Inferior parietal cortex (tissue), 1 donor: ENCODE measurements at regions not wholly inside any gene's neighbourhood (a gene's known extent, or its start where the extent isn't known, plus 50 kb on each side); places are given as distances from the start of the nearest gene placed in this dataset.
"Not testable (repeated sequence)": the region's sequence is repeated elsewhere in the genome, so short reads cannot be mapped to it uniquely, and the experiment has no call there.

Experiments
- DNase-seq: peaks from one replicate; pipeline ENCODE4 v3.0.0-alpha.2; 2016; ENCODE audit errors: extremely low spot score

DNA sequence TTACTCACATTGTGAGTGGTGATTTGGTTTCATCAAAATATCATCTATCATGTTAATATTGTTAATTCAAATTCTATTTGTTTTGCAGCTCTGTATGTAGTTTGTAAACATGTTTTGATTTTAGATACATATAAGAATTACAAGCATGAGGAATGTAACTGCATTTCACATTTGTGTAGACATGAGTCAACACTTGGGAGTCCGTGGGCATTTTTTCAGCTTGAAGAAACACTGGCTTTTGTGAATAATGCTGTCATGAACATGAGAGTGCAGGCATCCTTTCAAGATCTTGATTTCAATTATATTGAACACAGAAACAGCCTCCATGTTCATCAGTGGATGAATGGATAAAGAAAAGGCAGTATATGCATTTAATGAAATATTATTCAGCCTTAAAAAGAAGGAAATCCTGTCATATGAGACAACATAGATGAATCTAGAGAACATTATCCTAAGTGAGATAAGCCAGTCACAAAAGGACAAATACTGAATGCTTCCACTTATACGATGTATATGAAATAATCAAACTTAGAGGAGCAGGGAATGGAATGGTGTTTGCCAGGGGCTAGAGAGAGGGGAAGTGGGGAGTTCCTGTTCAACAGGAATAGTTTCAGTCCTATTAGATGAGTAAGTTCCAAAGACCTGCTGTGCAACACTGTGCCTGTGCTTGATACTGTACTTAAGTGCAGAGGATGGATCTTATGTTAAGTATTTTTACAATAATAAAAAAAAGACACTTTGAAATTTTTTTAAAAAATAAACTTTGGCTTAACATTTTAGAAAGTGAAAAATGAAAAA is 194.9 kb downstream of the LRATD1 start:
- no peak for DNase-seq

GRCh38 chr2:14828223-14828622 is 195.7 kb downstream of the LRATD1 start:
- no peak for DNase-seq

GRCh38 chr2:14828968-14829367 is 196.5 kb downstream of the LRATD1 start:
- no peak for DNase-seq

GRCh38 chr2:14831458-14831857 is 198.9 kb downstream of the LRATD1 start:
- no peak for DNase-seq

- no peak for DNase-seq
Measured at GRCh38 chr2:14843507-14844204, 211.1 kb downstream of the LRATD1 start.

DNA sequence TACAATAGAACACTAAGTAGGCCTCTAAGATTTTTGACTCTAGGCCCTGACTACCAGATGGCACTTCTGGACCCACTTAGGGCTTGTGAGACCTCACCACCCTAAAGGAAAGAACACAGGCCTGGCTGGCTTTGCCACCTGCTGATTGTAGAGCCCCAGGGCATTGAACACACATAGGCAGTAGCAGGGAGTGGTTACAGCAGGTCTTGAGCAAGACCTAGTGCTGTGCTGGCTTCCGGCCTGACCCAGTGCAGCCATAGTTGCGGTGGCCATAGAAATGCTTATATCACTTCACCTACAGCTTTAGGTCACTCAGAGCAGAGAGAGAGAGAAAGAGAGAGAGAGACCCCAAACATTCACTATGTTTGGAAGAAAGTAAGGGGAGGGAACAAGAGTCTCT is 223.2 kb downstream of the LRATD1 start:
- DNase-seq = no peak

GRCh38 chr2:14861181-14861580 is 228.7 kb downstream of the LRATD1 start:
- DNase-seq = no peak

GRCh38 chr2:14866736-14867352 is 234.3 kb downstream of the LRATD1 start:
- no peak for DNase-seq

- DNase-seq = no peak
Measured at GRCh38 chr2:14867853-14868252, 235.3 kb downstream of the LRATD1 start.

DNA sequence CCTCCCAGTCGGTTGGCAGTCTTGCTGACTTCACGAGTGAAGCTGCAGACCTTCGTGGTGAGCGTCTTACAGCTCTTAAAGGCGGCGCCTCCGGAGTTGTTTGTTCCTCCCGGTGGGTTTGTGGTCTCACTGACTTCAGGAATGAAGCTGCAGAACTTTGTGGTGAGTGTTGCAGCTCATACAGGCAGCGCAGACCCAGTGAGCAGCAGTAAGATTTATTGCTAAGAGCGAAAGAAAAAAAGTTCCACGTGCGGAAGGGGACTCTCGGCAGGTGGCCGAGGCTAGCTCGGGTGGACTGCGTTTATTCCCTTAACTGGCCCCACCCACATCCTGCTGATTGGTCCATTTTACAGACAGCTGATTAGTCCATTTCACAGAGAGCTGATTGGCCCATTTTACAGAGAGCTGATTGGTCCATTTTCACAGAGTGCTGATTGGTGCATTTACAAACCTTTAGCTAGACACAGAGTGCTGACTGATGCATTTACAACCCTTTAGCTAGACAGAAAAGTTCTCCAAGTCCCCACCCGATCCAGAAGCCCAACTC is 240.3 kb downstream of the LRATD1 start:
- no peak for DNase-seq

- DNase-seq = no peak
Measured at GRCh38 chr2:14881651-14882327, 249.3 kb downstream of the LRATD1 start.

- DNase-seq = no peak
Measured at GRCh38 chr2:14884651-14885050, 252.1 kb downstream of the LRATD1 start.

DNA sequence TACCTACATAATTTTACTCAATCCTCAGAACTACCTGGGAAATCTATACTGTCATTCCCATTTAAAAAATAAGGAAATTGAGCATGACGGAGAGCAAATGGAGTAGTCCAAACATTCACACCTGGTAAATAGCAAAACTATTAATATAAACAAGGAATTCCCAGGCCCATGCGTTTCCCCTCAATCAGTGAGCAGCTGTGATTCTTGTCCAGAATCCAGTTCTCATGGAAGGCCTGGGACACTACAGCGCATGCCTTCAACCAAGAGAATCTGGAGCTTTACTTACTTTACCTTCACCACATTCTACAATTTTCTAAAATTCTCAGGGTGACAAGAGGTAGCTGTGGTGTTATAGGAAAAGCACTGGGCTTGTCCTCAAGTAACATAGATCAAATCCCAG is 259.0 kb downstream of the LRATD1 start:
- no peak for DNase-seq

DNA sequence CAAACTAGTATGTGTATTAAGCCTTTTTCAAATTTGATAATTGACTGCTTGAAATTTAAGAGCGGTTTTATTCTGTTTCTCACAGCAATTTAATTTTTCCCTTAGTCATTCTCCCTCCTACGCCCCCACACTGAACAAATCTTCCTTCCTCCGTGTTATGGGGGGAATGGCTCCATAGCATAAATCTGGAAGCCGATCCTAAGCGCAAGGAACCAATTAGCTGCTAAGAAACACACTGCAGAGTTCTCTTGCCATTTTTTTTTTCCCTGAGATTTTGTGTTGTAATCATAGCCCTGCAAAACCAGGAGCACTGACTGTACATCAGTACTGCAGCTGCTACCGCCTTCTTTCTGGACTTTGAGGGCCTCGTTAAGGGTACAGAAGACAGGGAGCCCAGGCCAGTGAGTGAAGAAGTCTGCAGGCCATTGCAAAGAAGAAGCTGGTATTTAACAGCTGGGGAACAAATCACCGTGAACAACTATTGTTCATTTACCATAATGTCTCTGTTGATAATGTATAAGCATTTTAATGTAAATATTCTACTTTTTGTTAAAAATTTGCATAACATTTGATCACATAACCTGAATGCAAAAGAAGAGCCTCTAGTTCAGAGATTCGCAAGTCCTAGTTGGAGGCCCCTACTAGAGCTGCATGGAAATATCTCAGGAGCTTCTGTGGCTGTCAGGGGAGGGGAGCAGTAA is 264.0 kb downstream of the LRATD1 start:
- DNase-seq = peak; percentile 42

- DNase-seq = no peak
Measured at GRCh38 chr2:14899621-14900414, 267.3 kb downstream of the LRATD1 start.

DNA sequence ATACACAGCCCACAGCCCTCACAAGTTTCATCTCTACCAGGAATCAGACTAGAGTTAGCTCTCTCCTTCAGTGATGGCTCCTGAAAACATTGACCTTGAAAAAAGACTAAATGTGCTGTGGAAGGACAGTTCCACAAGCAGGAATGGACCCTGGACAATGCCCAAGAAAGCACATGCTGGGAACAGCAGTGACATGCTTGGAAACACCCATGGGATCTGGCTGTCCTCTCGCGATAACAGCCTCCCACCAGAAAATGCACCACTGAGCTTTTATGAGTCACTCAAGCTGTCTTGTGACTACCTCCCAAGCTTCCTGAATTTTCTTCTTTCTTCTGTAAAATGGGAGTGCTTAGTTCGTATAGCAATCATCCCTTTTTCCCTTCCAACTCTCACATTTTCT is 269.2 kb downstream of the LRATD1 start:
- DNase-seq = no peak

DNA sequence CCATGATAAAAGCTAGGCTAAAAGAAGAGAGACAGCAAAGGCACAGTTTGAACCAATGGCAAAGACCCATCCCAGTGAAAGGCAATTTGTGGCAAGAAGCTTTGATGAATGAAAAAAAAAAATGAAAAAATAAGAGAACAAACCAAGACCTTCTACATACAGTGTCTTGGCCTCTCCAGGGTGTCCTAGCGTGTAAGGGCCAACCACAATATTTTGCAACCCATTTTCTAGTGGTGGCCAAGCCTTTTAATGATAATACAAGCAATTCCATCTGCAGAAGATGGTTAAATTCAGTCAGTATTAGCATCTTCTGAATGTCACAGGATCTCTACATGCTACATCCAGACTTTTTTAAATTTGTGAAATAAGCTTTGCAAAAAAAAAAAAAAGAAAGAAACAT is 270.4 kb downstream of the LRATD1 start:
- DNase-seq = no peak

DNA sequence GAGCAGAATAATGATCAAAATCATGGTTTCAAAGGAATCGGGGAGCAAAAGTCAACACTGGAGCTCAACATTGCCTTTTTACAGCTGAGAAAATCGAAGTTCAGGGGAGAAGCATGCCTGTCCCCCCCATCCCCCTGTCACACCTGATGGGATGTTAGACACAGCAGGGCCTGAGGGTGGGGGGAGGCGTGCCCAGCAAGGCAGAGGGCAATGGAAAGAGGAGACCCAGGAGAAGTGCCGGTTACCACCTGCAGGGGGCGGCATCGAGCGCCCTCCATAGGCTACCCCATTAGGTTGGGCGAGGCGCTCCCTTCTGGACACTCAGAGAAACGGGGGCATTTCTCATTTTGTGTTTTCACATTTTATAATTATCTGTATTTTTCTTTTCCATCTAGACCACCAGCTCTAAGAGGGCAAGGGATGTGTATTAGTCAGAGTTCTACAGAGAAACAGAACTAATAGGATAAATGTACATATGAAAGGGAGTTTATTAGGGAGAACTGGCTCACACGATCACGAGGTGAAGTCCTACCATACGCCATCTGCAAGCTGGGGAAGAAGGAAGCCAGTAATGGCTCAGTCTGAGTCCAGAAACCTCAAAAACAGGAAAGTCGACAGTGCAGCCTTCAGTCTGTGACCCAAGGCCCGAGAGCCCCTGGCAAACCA is 271.3 kb downstream of the LRATD1 start:
- no peak for DNase-seq

DNA sequence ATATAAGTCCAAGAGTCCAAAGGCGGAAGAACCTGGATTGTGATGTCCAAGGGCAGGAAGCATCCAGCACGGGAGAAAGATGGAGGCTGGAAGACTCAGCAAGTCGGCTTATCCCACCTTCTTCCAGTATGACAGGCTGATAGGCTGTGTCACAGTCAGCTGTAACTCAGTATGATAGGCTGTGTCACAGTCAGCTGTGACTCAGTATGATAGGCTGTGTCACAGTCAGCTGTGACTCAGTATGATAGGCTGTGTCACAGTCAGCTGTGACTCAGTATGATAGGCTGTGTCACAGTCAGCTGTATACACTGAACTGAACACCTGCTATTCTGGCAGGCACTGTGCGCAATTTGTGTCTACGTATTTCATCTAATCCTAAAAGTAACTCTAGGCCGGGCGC is 271.9 kb downstream of the LRATD1 start:
- DNase-seq = not testable (repeated sequence)

GRCh38 chr2:14905571-14905970 is 273.1 kb downstream of the LRATD1 start:
- DNase-seq = no peak
